Omental fat pad (tissue), 3 donors: ENCODE measurements at regions not wholly inside any gene's neighbourhood (a gene's known extent, or its start where the extent isn't known, plus 50 kb on each side); places are given as distances from the start of the nearest gene placed in this dataset.
A peak's percentile ranks its signal among the peaks of the same experiment; 100 is the strongest.
"Not testable (repeated sequence)": the region's sequence is repeated elsewhere in the genome, so short reads cannot be mapped to it uniquely, and the experiment has no call there.

Experiments used
- ATAC-seq: fragments of 150-250 bp; one replicate; pipeline ENCODE4 v1.9.1; 2016; ENCODE audit warnings: mild to moderate bottlenecking, moderate library complexity; ENCODE audit not compliant: low FRiP score
- DNase-seq: peaks from one replicate; pipeline ENCODE4 v3.0.0-alpha.2; 2019; ENCODE audit warnings: low spot score
- TF ChIP-seq, protein P1 (sequence below), 3 donors: fragments of 450-650 bp; IDR thresholded peaks; one replicate each; pipeline ENCODE4 v1.5.1; 2016 to 2017; ENCODE audit warnings: antibody characterized with exemption in 3 of 3, mild to moderate bottlenecking in 3 of 3, moderate library complexity in 2 of 3

GRCh38 chr5:10880934-10881333, 119.9 kb upstream of the DAP start:
- TF ChIP-seq, protein P1, sequence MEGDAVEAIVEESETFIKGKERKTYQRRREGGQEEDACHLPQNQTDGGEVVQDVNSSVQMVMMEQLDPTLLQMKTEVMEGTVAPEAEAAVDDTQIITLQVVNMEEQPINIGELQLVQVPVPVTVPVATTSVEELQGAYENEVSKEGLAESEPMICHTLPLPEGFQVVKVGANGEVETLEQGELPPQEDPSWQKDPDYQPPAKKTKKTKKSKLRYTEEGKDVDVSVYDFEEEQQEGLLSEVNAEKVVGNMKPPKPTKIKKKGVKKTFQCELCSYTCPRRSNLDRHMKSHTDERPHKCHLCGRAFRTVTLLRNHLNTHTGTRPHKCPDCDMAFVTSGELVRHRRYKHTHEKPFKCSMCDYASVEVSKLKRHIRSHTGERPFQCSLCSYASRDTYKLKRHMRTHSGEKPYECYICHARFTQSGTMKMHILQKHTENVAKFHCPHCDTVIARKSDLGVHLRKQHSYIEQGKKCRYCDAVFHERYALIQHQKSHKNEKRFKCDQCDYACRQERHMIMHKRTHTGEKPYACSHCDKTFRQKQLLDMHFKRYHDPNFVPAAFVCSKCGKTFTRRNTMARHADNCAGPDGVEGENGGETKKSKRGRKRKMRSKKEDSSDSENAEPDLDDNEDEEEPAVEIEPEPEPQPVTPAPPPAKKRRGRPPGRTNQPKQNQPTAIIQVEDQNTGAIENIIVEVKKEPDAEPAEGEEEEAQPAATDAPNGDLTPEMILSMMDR (IDR thresholded peaks at IDR 0.05), result no peak
- DNase-seq (no peak), ATAC-seq (no peak)

DNA sequence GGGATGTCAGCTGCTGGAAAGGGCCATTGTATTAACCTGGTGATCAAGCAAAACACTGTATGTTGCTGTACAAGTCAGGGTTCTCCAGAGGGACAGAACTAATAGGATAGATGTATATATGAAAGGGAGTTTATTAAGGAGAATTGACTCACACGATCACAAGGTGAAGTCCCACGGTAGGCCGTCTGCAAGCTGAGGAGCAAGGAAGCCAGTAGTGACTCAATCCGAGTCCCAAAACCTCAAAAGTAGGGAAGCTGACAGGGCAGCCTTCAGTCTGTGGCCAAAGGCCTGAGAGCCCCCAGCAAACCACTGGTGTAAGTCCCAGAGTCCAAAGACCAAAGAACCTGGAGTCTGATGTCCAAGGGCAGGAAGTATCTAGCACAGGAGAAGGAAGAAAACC, 116.0 kb upstream of the DAP start:
- ATAC-seq, DNase-seq: not testable (repeated sequence)

- TF ChIP-seq, protein P1 (IDR thresholded peaks at IDR 0.05), result no peak
- DNase-seq (no peak), ATAC-seq (no peak)
Observed at GRCh38 chr5:10876006-10876744, 115.1 kb upstream of the DAP start.

DNA sequence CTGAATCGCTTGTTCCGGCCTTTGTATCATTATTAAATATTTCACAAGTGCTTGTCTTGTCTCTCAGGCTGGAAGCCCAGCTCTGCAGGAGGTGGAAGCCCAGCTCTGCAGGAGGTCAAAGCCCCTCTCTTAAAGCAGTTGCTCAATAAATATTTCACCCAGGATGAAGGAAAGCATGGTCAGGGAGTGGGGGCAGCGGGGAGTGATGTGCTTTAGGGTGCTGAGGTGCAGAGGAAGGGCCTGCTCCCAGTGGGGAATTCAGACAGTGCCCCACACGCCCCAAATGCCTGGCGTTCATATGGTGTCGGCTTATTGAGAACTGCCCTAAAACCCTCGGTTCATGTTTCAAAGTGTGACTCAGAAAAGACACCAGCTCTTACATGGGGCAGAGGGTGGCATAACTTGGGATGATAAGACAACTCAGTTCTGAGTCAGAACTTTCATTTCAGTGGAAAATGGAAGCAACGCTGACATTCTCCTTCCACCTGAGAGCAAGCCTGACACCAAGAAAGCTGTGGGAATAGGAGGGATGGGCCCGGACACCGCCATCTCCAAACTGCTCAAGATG, 114.3 kb upstream of the DAP start:
- peak; percentile 22 for ATAC-seq

DNA sequence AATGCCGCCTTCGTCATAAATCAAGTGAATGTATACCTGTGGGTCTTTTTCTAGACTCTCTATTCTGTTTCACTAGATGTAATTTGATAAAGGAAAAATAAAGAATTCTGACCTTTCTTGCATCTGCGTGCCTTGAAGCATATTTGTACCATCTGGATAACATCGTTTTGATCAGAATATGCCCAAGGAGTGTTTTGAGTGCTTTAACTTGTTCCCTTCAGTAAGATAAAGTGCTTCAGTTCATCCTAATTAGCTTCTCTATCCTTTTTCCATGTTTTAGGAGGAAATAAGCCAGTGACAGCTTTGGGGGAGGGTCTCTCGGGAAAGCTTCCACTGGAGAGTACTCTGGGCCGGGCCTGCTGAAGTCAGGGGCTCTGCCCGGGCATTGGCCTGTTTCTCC, 113.5 kb upstream of the DAP start:
- TF ChIP-seq, protein P1 (IDR thresholded peaks at IDR 0.05), result no peak
- DNase-seq, result no peak
- no peak for ATAC-seq

More for the DNA sequence above, 114.3 kb upstream of the DAP start:
- TF ChIP-seq, protein P1 (IDR thresholded peaks at IDR 0.05), result no peak
- no peak for DNase-seq

DNA sequence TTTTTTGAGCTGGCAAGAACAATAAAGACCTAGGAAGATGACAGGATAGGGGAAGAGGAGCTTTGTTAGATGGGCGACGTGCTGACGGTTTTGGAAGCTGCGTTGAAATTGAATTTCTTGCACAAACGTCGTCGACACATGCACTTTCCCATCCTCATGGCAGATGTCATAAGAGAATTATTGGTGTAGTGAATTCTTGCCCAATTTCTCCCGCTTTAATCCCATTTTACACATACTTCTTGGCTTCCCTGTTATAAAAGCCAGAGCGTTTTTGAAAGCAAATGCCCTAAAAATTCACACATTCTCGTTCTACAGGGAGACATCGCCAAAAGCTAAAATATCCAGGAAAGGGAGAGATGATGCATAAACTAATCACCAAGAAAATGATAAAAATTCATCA, 109.8 kb upstream of the DAP start:
- DNase-seq (no peak), ATAC-seq (no peak)
- TF ChIP-seq, protein P1 (IDR thresholded peaks at IDR 0.05), result no peak

DNA sequence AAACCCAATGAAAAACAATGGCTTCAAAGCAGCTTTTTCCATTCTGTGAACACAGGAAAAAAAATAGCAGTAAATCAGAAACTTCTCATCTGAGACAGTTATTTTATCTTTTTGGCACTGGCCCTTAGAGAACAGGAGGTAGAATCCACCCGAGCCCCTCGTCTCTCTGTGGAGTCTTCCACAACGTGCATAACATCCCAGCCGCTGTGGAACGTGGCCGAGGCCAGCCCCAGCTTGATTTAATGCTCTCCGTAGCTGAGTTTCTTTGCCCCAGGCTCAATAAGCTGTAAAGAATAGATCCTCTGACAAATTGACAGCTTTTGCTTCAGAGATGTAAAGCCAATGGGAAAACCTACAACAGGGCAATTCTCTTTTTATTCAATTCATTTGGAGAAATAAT, 107.9 kb upstream of the DAP start:
- ATAC-seq, result no peak
- TF ChIP-seq, protein P1 (IDR thresholded peaks at IDR 0.05), result no peak
- no peak for DNase-seq
